ENCODE measurements at regions not wholly inside any gene's neighbourhood (a gene's known extent, or its start where the extent isn't known, plus 50 kb on each side); places are given as distances from the start of the nearest gene placed in this dataset.

- no peak overlapping the region for H3K4me3 ChIP-seq (ENCODE audit: low read depth, low read length)
- TF ChIP-seq CTCF (IDR thresholded peaks at IDR 0.05; ENCODE audit: insufficient read depth, low read length), result no peak
Measured at GRCh38 chr13:70856711-70857110, 748.5 kb upstream of the KLHL1 start.

GRCh38 chr13:70856025-70856424, 747.8 kb upstream of the KLHL1 start:
- TF ChIP-seq CTCF (IDR thresholded peaks at IDR 0.05; ENCODE audit: insufficient read depth, low read length), result no peak
- DNase-seq (ENCODE audit: low read depth), result no peak

More at GRCh38 chr13:70856711-70857110, 748.5 kb upstream of the KLHL1 start:
- DNase-seq (ENCODE audit: low read depth), result no peak

GRCh38 chr13:70849222-70849621, 741.0 kb upstream of the KLHL1 start:
- TF ChIP-seq CTCF (IDR thresholded peaks at IDR 0.05; ENCODE audit: insufficient read depth, low read length), result no peak
- H3K4me3 ChIP-seq (ENCODE audit: low read depth, low read length), result no peak overlapping the region
- no peak for DNase-seq (ENCODE audit: low read depth)

More at GRCh38 chr13:70856025-70856424, 747.8 kb upstream of the KLHL1 start:
- H3K4me3 ChIP-seq (ENCODE audit: low read depth, low read length), result no peak overlapping the region

GRCh38 chr13:70844391-70845108, 736.3 kb upstream of the KLHL1 start:
- H3K4me3 ChIP-seq (ENCODE audit: low read depth, low read length), result no peak overlapping the region
- no peak for TF ChIP-seq CTCF (IDR thresholded peaks at IDR 0.05; ENCODE audit: insufficient read depth, low read length)
- no peak for DNase-seq (ENCODE audit: low read depth)

- no peak overlapping the region for H3K4me3 ChIP-seq (ENCODE audit: low read depth, low read length)
- TF ChIP-seq CTCF (IDR thresholded peaks at IDR 0.05; ENCODE audit: insufficient read depth, low read length), result no peak
- DNase-seq (ENCODE audit: low read depth), result no peak
Measured at GRCh38 chr13:70842062-70842644, 733.9 kb upstream of the KLHL1 start.

- H3K4me3 ChIP-seq (ENCODE audit: low read depth, low read length), result no peak overlapping the region
- no peak for DNase-seq (ENCODE audit: low read depth)
- no peak for TF ChIP-seq CTCF (IDR thresholded peaks at IDR 0.05; ENCODE audit: insufficient read depth, low read length)
Measured at GRCh38 chr13:70841240-70842061, 733.2 kb upstream of the KLHL1 start.

Data from fibroblast of the aortic adventitia (primary cell).